ENCODE measurements at regions not wholly inside any gene's neighbourhood (a gene's known extent, or its start where the extent isn't known, plus 50 kb on each side); places are given as distances from the start of the nearest gene placed in this dataset.
"Not testable (repeated sequence)": the region's sequence is repeated elsewhere in the genome, so short reads cannot be mapped to it uniquely, and the experiment has no call there.

DNA sequence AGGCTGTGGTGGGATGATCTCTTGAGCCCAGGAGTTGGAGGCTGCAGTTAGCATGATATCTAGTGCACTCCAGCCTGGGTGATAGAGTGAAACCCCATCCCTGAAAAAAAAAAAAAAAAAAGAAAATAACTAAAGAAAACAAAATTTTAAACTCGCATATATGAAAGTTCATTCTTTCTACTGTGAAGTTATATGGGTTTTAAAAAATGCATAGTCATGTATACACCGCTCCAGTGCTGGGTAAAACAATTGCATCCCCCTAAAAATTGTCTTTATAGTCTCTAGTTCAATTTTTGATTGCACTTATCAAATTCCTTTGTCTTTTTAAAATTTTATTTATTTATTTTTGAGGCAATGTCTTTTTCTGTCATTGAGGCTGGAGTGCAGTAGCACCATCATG lies 65.0 kb upstream of the ACYP2 start:
- Histone ChIP-seq H3K4me3 (ENCODE audit: low read depth, low read length) (no peak overlapping the region), H3K36me3 (ENCODE audit: control insufficient read depth, insufficient read depth, low read length) (no peaks in the 10 kb centered on the region), H3K27me3 (ENCODE audit: control insufficient read depth, insufficient read depth, low read length) (no peaks in the 10 kb centered on the region)
- TF ChIP-seq, protein P1, sequence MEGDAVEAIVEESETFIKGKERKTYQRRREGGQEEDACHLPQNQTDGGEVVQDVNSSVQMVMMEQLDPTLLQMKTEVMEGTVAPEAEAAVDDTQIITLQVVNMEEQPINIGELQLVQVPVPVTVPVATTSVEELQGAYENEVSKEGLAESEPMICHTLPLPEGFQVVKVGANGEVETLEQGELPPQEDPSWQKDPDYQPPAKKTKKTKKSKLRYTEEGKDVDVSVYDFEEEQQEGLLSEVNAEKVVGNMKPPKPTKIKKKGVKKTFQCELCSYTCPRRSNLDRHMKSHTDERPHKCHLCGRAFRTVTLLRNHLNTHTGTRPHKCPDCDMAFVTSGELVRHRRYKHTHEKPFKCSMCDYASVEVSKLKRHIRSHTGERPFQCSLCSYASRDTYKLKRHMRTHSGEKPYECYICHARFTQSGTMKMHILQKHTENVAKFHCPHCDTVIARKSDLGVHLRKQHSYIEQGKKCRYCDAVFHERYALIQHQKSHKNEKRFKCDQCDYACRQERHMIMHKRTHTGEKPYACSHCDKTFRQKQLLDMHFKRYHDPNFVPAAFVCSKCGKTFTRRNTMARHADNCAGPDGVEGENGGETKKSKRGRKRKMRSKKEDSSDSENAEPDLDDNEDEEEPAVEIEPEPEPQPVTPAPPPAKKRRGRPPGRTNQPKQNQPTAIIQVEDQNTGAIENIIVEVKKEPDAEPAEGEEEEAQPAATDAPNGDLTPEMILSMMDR (IDR thresholded peaks at IDR 0.05; ENCODE audit: insufficient read depth, low read length, poor library complexity, severe bottlenecking): no peak
- no peak for DNase-seq (ENCODE audit: low read depth)

DNA sequence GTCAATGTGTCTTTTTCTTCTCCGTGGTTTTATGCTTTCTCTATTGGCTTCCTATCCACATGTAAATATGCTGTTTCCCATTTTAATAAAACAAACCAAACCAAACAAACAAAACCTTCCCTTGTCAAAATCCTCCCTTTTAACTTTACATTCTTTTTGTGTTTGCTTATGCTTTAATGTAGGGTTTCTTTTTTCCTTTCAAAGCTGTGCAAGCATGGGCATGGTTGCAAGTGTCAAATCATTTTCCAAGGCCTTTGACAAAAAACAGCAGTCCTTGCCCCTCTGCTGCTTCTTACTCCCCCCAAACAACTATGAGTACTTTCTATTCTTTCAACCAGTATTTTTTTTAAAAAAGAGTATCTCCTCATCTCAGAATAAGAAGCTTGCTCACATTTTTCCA lies 66.0 kb upstream of the ACYP2 start:
- H3K36me3 ChIP-seq (ENCODE audit: control insufficient read depth, insufficient read depth, low read length): no peaks in the 10 kb centered on the region
- H3K27me3 ChIP-seq (ENCODE audit: control insufficient read depth, insufficient read depth, low read length): no peaks in the 10 kb centered on the region
- DNase-seq (ENCODE audit: low read depth): no peak
- TF ChIP-seq, protein P1 (IDR thresholded peaks at IDR 0.05; ENCODE audit: insufficient read depth, low read length, poor library complexity, severe bottlenecking): no peak
- H3K4me3 ChIP-seq (ENCODE audit: low read depth, low read length): no peak overlapping the region

GRCh38 chr2:54048896-54049295 lies 66.5 kb upstream of the ACYP2 start:
- not testable (repeated sequence) for DNase-seq (ENCODE audit: low read depth); H3K36me3 ChIP-seq (ENCODE audit: control insufficient read depth, insufficient read depth, low read length); H3K27me3 ChIP-seq (ENCODE audit: control insufficient read depth, insufficient read depth, low read length); H3K4me3 ChIP-seq (ENCODE audit: low read depth, low read length)

DNA sequence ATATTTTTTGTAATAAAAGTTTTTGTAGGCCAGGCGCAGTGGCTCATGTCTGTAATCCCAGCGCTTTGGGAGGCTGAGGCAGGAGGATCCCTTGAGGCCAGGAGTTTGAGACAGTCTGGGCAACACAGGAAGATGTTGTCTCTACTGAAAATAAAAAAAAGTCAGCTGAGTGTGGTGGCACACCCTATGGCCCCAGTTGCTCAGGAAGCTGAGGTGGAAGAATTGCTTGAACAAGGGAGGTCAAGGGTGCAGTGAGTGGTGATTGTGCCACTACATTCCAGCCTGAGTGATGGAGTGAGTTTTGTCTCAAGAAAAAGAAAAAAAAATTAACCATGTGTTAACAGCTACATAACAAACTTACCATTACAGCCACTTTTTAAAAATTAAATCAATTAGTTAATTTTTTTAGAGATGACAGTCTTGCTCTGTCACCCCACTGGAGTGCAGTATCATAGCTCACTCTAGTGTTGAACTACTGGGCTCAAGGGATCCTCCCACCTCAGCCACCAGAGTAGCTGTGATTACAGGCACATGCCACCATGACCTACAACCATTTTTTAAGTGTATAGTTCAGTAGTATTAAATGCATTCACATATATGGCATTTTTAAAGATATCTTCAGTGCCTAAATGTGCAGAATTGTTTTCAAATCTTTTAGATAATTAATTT lies 67.2 kb upstream of the ACYP2 start:
- no peak overlapping the region for H3K4me3 ChIP-seq (ENCODE audit: low read depth, low read length)
- H3K27me3 ChIP-seq (ENCODE audit: control insufficient read depth, insufficient read depth, low read length): no peaks in the 10 kb centered on the region
- TF ChIP-seq, protein P1 (IDR thresholded peaks at IDR 0.05; ENCODE audit: insufficient read depth, low read length, poor library complexity, severe bottlenecking): no peak
- H3K36me3 ChIP-seq (ENCODE audit: control insufficient read depth, insufficient read depth, low read length): no peaks in the 10 kb centered on the region
- DNase-seq (ENCODE audit: low read depth): no peak

DNA sequence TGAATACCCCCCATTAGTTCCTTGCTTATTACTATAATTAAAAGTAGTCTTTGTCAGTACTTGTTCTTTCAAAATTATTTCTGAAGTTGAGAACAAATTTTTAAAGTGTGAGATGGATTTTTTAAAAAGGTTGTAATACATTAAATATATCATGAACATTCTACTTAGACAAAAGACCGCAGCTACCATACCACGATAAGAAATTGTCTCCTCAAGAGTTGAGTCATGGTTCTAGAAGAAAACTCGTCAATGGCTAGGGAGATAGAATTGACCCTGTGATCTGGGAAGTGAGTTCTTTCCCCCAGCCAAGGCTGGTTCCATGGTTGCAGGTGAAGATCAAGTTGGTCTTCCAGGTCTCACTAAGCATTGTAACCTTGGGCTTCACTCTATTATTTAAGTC lies 67.8 kb upstream of the ACYP2 start:
- no peak for DNase-seq (ENCODE audit: low read depth)
- TF ChIP-seq, protein P1 (IDR thresholded peaks at IDR 0.05; ENCODE audit: insufficient read depth, low read length, poor library complexity, severe bottlenecking): no peak
- H3K36me3 ChIP-seq (ENCODE audit: control insufficient read depth, insufficient read depth, low read length): no peaks in the 10 kb centered on the region

DNA sequence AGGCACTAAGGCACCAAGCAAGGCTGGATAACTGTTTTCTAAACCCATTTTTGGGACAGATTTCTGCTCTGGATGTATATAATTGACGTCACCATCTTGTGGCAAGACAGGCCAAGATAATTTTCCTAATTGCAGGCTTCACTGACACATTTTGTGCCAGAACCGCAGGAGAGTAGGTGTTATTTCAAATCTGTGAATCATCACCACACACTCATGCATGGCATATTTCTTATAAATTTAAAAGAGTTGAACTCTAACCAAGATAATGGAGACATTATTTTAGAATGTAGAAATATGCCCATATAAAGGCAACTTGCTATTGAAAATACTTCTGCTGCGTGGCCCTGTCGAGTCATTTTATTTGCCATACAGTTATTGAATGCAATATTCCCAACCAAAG lies 68.3 kb upstream of the ACYP2 start:
- H3K27me3 ChIP-seq (ENCODE audit: control insufficient read depth, insufficient read depth, low read length): no peaks in the 10 kb centered on the region
- no peaks in the 10 kb centered on the region for H3K36me3 ChIP-seq (ENCODE audit: control insufficient read depth, insufficient read depth, low read length)
- DNase-seq (ENCODE audit: low read depth): no peak
- TF ChIP-seq, protein P1 (IDR thresholded peaks at IDR 0.05; ENCODE audit: insufficient read depth, low read length, poor library complexity, severe bottlenecking): no peak
- H3K4me3 ChIP-seq (ENCODE audit: low read depth, low read length): no peak overlapping the region

More for the DNA sequence above, 67.8 kb upstream of the ACYP2 start:
- no peaks in the 10 kb centered on the region for H3K27me3 ChIP-seq (ENCODE audit: control insufficient read depth, insufficient read depth, low read length)
- H3K4me3 ChIP-seq (ENCODE audit: low read depth, low read length): no peak overlapping the region

Data from kidney epithelial cell (primary cell).